ENCODE measurements at regions not wholly inside any gene's neighbourhood (a gene's known extent, or its start where the extent isn't known, plus 50 kb on each side); places are given as distances from the start of the nearest gene placed in this dataset.

- no peak for TF ChIP-seq GLI4 (tag by site-specific recombination; IDR thresholded peaks at IDR 0.05)
- TF ChIP-seq SETDB1 (IDR thresholded peaks at IDR 0.05; ENCODE audit: insufficient read length, low read length) = no peak
- no peak for TF ChIP-seq ZNF148 (tag by site-specific recombination; IDR thresholded peaks at IDR 0.05; ENCODE audit: borderline replicate concordance)
- no peak for TF ChIP-seq ZNF416 (tag by site-specific recombination; IDR thresholded peaks at IDR 0.05)
- no peak for TF ChIP-seq ZNF768 (tag by site-specific recombination; IDR thresholded peaks at IDR 0.05)
- TF ChIP-seq ZNF747 (tag by site-specific recombination; IDR thresholded peaks at IDR 0.05) = no peak
- no peak for TF ChIP-seq CTCF (tag by site-specific recombination; IDR thresholded peaks at IDR 0.05)
- no peak for TF ChIP-seq ZBTB26 (tag by site-specific recombination; optimal IDR thresholded peaks at IDR 0.05)
- TF ChIP-seq PRDM1 (tag by site-specific recombination; IDR thresholded peaks at IDR 0.05) = no peak
- TF ChIP-seq YY2 (tag by site-specific recombination; IDR thresholded peaks at IDR 0.05) = no peak
These were observed 1092.0 kb upstream of the LRRTM1 start for GRCh38 chr2:81396417-81397019.

Measured in HEK293 (cell line).